ENCODE measurements at regions not wholly inside any gene's neighbourhood (a gene's known extent, or its start where the extent isn't known, plus 50 kb on each side); places are given as distances from the start of the nearest gene placed in this dataset.

GRCh38 chr2:66688951-66689350 lies 254.0 kb downstream of the MEIS1 start:
- Histone ChIP-seq H3K4me3 (ENCODE audit: low read depth, low read length) (no peak overlapping the region), H3K27me3 (ENCODE audit: control insufficient read depth, insufficient read depth, low read length) (no peaks in the 10 kb centered on the region), H3K27ac (no peak overlapping the region), H3K36me3 (ENCODE audit: control insufficient read depth, insufficient read depth, low read length) (no peaks in the 10 kb centered on the region), H3K4me1 (no peaks in the 10 kb centered on the region), H3K4me2 (ENCODE audit: low read length) (no peak overlapping the region), H2AFZ (no peak overlapping the region), H3K9me3 (ENCODE audit: control insufficient read depth, low read length) (no peaks in the 10 kb centered on the region), H3K79me2 (no peaks in the 10 kb centered on the region), H3K9ac (no peak overlapping the region)
- no peak for TF ChIP-seq CTCF (IDR thresholded peaks at IDR 0.05)

- H3K27me3 ChIP-seq (ENCODE audit: control insufficient read depth, insufficient read depth, low read length): no peaks in the 10 kb centered on the region
- H3K4me2 ChIP-seq (ENCODE audit: low read length): no peak overlapping the region
- no peak overlapping the region for H3K9ac ChIP-seq
- H3K9me3 ChIP-seq (ENCODE audit: control insufficient read depth, low read length): no peaks in the 10 kb centered on the region
- H3K4me3 ChIP-seq (ENCODE audit: low read depth, low read length): no peak overlapping the region
- H2AFZ ChIP-seq: no peak overlapping the region
- no peaks in the 10 kb centered on the region for H3K36me3 ChIP-seq (ENCODE audit: control insufficient read depth, insufficient read depth, low read length)
- H3K4me1 ChIP-seq: no peaks in the 10 kb centered on the region
- H3K27ac ChIP-seq: no peak overlapping the region
- H3K79me2 ChIP-seq: no peaks in the 10 kb centered on the region
- no peak for TF ChIP-seq CTCF (IDR thresholded peaks at IDR 0.05)
Measured at GRCh38 chr2:66689456-66690051, 254.6 kb downstream of the MEIS1 start.

GRCh38 chr2:66691031-66691965 lies 256.4 kb downstream of the MEIS1 start:
- H3K9me3 ChIP-seq (ENCODE audit: control insufficient read depth, low read length): no peaks in the 10 kb centered on the region
- TF ChIP-seq CTCF (IDR thresholded peaks at IDR 0.05): no peak
- H3K27ac ChIP-seq: no peak overlapping the region
- H3K79me2 ChIP-seq: no peaks in the 10 kb centered on the region
- H3K4me3 ChIP-seq (ENCODE audit: low read depth, low read length): no peak overlapping the region
- no peaks in the 10 kb centered on the region for H3K36me3 ChIP-seq (ENCODE audit: control insufficient read depth, insufficient read depth, low read length)
- no peak overlapping the region for H3K9ac ChIP-seq
- H3K27me3 ChIP-seq (ENCODE audit: control insufficient read depth, insufficient read depth, low read length): no peaks in the 10 kb centered on the region
- H3K4me2 ChIP-seq (ENCODE audit: low read length): no peak overlapping the region
- no peak overlapping the region for H2AFZ ChIP-seq
- no peaks in the 10 kb centered on the region for H3K4me1 ChIP-seq

GRCh38 chr2:66692521-66693054 lies 257.7 kb downstream of the MEIS1 start:
- Histone ChIP-seq H3K79me2 (no peaks in the 10 kb centered on the region), H3K9me3 (ENCODE audit: control insufficient read depth, low read length) (no peaks in the 10 kb centered on the region), H2AFZ (no peak overlapping the region), H3K36me3 (ENCODE audit: control insufficient read depth, insufficient read depth, low read length) (no peaks in the 10 kb centered on the region), H3K4me3 (ENCODE audit: low read depth, low read length) (no peak overlapping the region), H3K9ac (no peak overlapping the region), H3K4me1 (no peaks in the 10 kb centered on the region), H3K27ac (no peak overlapping the region), H3K27me3 (ENCODE audit: control insufficient read depth, insufficient read depth, low read length) (no peaks in the 10 kb centered on the region), H3K4me2 (ENCODE audit: low read length) (no peak overlapping the region)
- no peak for TF ChIP-seq CTCF (IDR thresholded peaks at IDR 0.05)
